IPS-15b (cell line): ENCODE measurements at regions not wholly inside any gene's neighbourhood (a gene's known extent, or its start where the extent isn't known, plus 50 kb on each side); places are given as distances from the start of the nearest gene placed in this dataset.

Experiments used
- H3K27me3 ChIP-seq: one replicate; pipeline ENCODE4 v1.6.1; 2013; ENCODE audit warnings: low read length; ENCODE audit not compliant: control insufficient read depth, insufficient read depth
- H3K36me3 ChIP-seq: one replicate; pipeline ENCODE4 v1.6.1; 2013; ENCODE audit warnings: low read length; ENCODE audit not compliant: control insufficient read depth, insufficient read depth
- H3K4me1 ChIP-seq: one replicate; pipeline ENCODE4 v1.6.1; 2013; ENCODE audit warnings: mild to moderate bottlenecking, low read length; ENCODE audit not compliant: control insufficient read depth, insufficient read depth
- H3K4me3 ChIP-seq: one replicate; pipeline ENCODE4 v1.5.1; 2013; ENCODE audit warnings: low read depth, low read length
- H3K9ac ChIP-seq: one replicate; pipeline ENCODE4 v1.6.1; 2013; ENCODE audit warnings: low read depth, mild to moderate bottlenecking, low read length
- H3K9me3 ChIP-seq: one replicate; pipeline ENCODE4 v1.6.1; 2013; ENCODE audit warnings: mild to moderate bottlenecking, low read length; ENCODE audit not compliant: control insufficient read depth, insufficient read depth

DNA sequence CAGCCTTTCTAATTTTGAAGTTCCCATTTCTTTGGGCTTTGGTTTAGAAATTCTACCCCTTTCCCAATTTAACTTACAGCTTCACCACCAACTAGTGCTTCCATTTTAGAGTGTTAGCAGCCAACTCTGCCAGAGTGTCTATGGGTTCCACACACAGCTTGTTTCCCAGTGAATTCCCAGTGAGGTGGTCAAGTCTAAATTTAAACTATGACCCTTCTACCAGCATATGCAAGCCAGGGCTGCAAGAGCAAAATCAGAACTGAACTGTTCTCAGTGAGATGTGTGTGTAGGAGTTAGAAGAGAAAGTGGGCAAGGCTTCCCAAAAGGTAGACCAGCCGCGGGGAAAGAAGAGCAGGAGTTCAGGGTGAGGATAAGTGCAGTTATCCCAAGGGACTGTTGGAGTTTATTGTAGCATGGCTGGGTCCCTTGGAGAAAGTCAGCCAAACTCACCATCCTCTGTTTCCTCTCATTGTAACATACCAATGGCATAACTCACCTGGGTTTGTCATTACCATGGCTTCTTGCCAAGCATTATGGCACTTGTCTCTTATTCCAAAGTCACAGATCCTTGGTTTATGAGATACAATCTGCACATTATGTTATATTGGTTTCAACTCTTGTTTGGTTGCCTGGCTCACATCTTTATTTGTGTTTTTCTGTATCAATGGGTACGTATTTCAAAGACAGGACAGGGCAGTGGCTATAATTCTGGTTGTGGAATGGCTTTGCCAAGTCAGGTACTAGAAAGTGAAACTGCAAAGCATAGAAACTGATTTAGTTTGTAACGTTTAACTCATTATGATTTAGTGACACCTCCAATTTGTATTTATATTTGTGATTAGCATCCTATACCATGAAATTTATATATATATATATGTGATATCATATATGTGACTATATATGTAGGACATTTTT, 130.2 kb upstream of the UMPS start:
- Histone ChIP-seq H3K4me1 (no peaks in the 10 kb centered on the region), H3K9me3 (no peaks in the 10 kb centered on the region), H3K9ac (no peak overlapping the region), H3K36me3 (no peaks in the 10 kb centered on the region), H3K27me3 (no peaks in the 10 kb centered on the region), H3K4me3 (no peak overlapping the region)

- Histone ChIP-seq H3K9ac (no peak overlapping the region), H3K4me1 (no peaks in the 10 kb centered on the region), H3K27me3 (no peaks in the 10 kb centered on the region), H3K36me3 (no peaks in the 10 kb centered on the region), H3K9me3 (no peaks in the 10 kb centered on the region), H3K4me3 (no peak overlapping the region)
Observed at GRCh38 chr3:124600765-124601164, 129.5 kb upstream of the UMPS start.

DNA sequence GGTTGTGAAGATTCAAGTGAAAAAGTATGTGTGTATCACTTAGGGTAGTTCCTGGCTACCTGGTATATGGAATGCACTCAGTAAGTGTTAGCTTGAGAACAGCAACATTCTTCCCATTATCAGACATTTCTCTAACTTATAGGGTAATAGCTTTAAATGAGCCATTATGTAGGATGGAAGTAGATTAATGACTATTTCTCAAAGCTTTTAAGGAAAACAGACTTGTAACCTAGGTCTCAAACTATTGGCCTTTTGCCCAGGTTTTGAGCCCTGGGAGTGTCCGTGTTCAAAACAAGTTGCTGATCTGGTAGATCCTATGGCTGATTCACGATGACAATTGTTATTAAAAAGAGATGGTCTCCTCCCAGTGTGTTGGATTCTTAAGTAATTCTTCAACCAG, 129.1 kb upstream of the UMPS start:
- H3K4me1 ChIP-seq = no peaks in the 10 kb centered on the region
- no peak overlapping the region for H3K9ac ChIP-seq
- no peaks in the 10 kb centered on the region for H3K9me3 ChIP-seq
- no peak overlapping the region for H3K4me3 ChIP-seq
- H3K27me3 ChIP-seq = no peaks in the 10 kb centered on the region
- H3K36me3 ChIP-seq = no peaks in the 10 kb centered on the region

GRCh38 chr3:124602980-124603627, 127.1 kb upstream of the UMPS start:
- Histone ChIP-seq H3K9ac (no peak overlapping the region), H3K4me1 (no peaks in the 10 kb centered on the region), H3K27me3 (no peaks in the 10 kb centered on the region), H3K9me3 (no peaks in the 10 kb centered on the region), H3K4me3 (no peak overlapping the region), H3K36me3 (no peaks in the 10 kb centered on the region)

GRCh38 chr3:124605781-124606579, 124.3 kb upstream of the UMPS start:
- Histone ChIP-seq H3K9me3 (no peaks in the 10 kb centered on the region), H3K4me1 (no peaks in the 10 kb centered on the region), H3K9ac (no peak overlapping the region), H3K4me3 (no peak overlapping the region), H3K36me3 (no peaks in the 10 kb centered on the region), H3K27me3 (no peaks in the 10 kb centered on the region)

GRCh38 chr3:124607163-124607562, 123.1 kb upstream of the UMPS start:
- no peak overlapping the region for H3K9ac ChIP-seq
- H3K27me3 ChIP-seq = no peaks in the 10 kb centered on the region
- no peaks in the 10 kb centered on the region for H3K36me3 ChIP-seq
- no peaks in the 10 kb centered on the region for H3K9me3 ChIP-seq
- H3K4me3 ChIP-seq = no peak overlapping the region
- no peaks in the 10 kb centered on the region for H3K4me1 ChIP-seq

DNA sequence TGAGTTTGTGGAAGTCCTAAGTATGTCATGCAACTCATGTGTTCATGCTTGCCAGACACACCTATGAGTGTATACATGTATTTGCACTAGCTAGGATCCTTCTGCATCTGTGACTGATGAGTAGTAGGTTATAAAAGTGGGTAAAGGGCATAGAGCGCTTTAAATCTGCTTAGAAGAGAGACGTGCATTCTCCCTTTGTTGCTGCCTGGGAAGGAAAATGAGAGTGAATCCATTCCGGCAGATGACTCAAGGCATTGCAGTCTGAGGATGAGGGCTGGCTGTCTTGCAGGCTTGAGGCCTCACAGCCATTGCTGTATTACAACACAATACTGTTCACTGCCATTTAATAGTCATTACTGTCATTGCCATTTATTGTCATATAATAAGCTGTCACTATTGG, 120.8 kb upstream of the UMPS start:
- Histone ChIP-seq H3K9me3 (no peaks in the 10 kb centered on the region), H3K4me3 (no peak overlapping the region), H3K9ac (no peak overlapping the region)

DNA sequence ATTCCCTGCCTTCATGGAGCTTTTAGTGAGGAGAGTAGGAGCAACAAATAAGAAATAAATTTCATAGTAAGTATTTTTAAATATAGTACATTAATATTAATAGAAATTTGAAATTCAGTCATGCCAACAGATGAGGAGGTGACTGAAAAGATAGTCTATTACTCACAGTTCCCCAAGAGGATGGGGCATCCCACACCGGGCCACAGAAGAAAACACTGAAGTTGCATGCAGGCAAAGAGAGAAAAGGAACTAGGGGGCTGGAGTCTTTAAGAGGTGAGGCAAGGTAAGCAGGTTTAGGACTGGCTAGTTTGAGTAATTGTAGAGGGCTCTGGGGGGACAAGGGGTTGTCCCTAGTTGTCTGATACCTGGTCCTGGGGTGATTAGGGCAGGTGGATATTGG, 120.1 kb upstream of the UMPS start:
- H3K9ac ChIP-seq = no peak overlapping the region
- H3K36me3 ChIP-seq = no peaks in the 10 kb centered on the region
- no peaks in the 10 kb centered on the region for H3K9me3 ChIP-seq
- no peaks in the 10 kb centered on the region for H3K27me3 ChIP-seq
- H3K4me3 ChIP-seq = no peak overlapping the region
- no peaks in the 10 kb centered on the region for H3K4me1 ChIP-seq

More for the DNA sequence above, 120.8 kb upstream of the UMPS start:
- no peaks in the 10 kb centered on the region for H3K36me3 ChIP-seq
- no peaks in the 10 kb centered on the region for H3K27me3 ChIP-seq
- no peaks in the 10 kb centered on the region for H3K4me1 ChIP-seq

DNA sequence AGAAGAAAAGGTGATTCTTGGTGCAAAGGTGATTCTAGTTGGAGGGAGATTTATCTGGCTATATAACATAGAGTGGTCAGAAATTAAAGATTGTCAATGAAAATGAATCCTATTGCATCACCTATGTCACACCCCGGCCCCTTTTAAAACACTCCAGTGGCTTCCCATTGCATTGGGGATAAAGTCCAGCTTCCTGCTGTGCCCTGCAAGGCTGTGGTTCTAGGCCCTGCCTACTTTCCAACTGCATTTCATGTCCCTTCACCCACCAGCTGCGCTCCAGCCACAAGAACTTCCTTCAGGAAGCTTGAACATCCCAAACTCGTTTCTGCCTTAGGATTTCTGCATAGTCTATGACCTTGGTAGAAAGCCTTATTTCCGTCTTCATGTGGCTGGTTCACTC, 118.7 kb upstream of the UMPS start:
- no peak overlapping the region for H3K4me3 ChIP-seq
- no peaks in the 10 kb centered on the region for H3K27me3 ChIP-seq
- H3K36me3 ChIP-seq = no peaks in the 10 kb centered on the region
- no peaks in the 10 kb centered on the region for H3K4me1 ChIP-seq
- H3K9ac ChIP-seq = no peak overlapping the region
- no peaks in the 10 kb centered on the region for H3K9me3 ChIP-seq

- H3K9me3 ChIP-seq = no peaks in the 10 kb centered on the region
- no peak overlapping the region for H3K9ac ChIP-seq
- H3K4me1 ChIP-seq = no peaks in the 10 kb centered on the region
- no peaks in the 10 kb centered on the region for H3K36me3 ChIP-seq
- H3K27me3 ChIP-seq = no peaks in the 10 kb centered on the region
- H3K4me3 ChIP-seq = no peak overlapping the region
Observed at GRCh38 chr3:124615896-124616543, 114.2 kb upstream of the UMPS start.

- no peak overlapping the region for H3K4me3 ChIP-seq
- no peaks in the 10 kb centered on the region for H3K27me3 ChIP-seq
- H3K36me3 ChIP-seq = no peaks in the 10 kb centered on the region
- H3K4me1 ChIP-seq = no peaks in the 10 kb centered on the region
- H3K9ac ChIP-seq = no peak overlapping the region
- no peaks in the 10 kb centered on the region for H3K9me3 ChIP-seq
Observed at GRCh38 chr3:124617177-124617576, 113.1 kb upstream of the UMPS start.
